Skeletal muscle satellite cell (primary cell): ENCODE measurements at regions not wholly inside any gene's neighbourhood (a gene's known extent, or its start where the extent isn't known, plus 50 kb on each side); places are given as distances from the start of the nearest gene placed in this dataset.

Experiments
- H3K27me3 ChIP-seq: 2 replicates; pipeline ENCODE4 v1.7.0; 2013; ENCODE audit warnings: low read length; ENCODE audit not compliant: control insufficient read depth, insufficient read depth
- H3K36me3 ChIP-seq: 2 replicates; pipeline ENCODE4 v1.7.0; 2013; ENCODE audit warnings: mild to moderate bottlenecking, control low read depth, low read length; ENCODE audit not compliant: insufficient read depth
- H3K4me1 ChIP-seq: 2 replicates; pipeline ENCODE4 v1.7.0; 2013; ENCODE audit warnings: low read length; ENCODE audit not compliant: control insufficient read depth, insufficient read depth
- H3K4me2 ChIP-seq: 2 replicates; pipeline ENCODE4 v1.7.0; 2013; ENCODE audit warnings: mild to moderate bottlenecking, low read length
- H3K4me3 ChIP-seq: 2 replicates; pipeline ENCODE4 v1.7.0; 2013; ENCODE audit warnings: low read length
- H3K9ac ChIP-seq: 2 replicates; pipeline ENCODE4 v1.7.0; 2013; ENCODE audit warnings: mild to moderate bottlenecking, low read depth, low read length, moderate library complexity
- H3K9me3 ChIP-seq: replicated peaks from 2 replicates; pipeline ENCODE4 v1.7.0; 2013; ENCODE audit warnings: mild to moderate bottlenecking, control low read depth, low read length

- Histone ChIP-seq H3K4me2 (no peak overlapping the region), H3K9me3 (no peaks in the 10 kb centered on the region), H3K27me3 (peaks cover 21% of the 10 kb centered on the region), H3K4me1 (no peaks in the 10 kb centered on the region), H3K4me3 (no peak overlapping the region), H3K9ac (no peak overlapping the region), H3K36me3 (no peaks in the 10 kb centered on the region)
These were observed 172.0 kb downstream of the TEX36 start for GRCh38 chr10:125510998-125511397.

GRCh38 chr10:125505648-125506047 is 177.3 kb downstream of the TEX36 start:
- Histone ChIP-seq H3K4me1 (no peaks in the 10 kb centered on the region), H3K4me3 (no peak overlapping the region), H3K9ac (no peak overlapping the region), H3K36me3 (no peaks in the 10 kb centered on the region), H3K9me3 (no peaks in the 10 kb centered on the region), H3K27me3 (peaks cover 2% of the 10 kb centered on the region), H3K4me2 (no peak overlapping the region)

GRCh38 chr10:125502276-125502675 is 180.7 kb downstream of the TEX36 start:
- no peak overlapping the region for H3K4me2 ChIP-seq
- no peak overlapping the region for H3K4me3 ChIP-seq
- H3K9ac ChIP-seq: no peak overlapping the region
- no peaks in the 10 kb centered on the region for H3K4me1 ChIP-seq
- H3K36me3 ChIP-seq: no peaks in the 10 kb centered on the region
- H3K9me3 ChIP-seq: no peaks in the 10 kb centered on the region
- no peaks in the 10 kb centered on the region for H3K27me3 ChIP-seq

- Histone ChIP-seq H3K4me3 (no peak overlapping the region), H3K4me1 (no peaks in the 10 kb centered on the region), H3K9ac (no peak overlapping the region), H3K9me3 (no peaks in the 10 kb centered on the region), H3K36me3 (no peaks in the 10 kb centered on the region), H3K4me2 (no peak overlapping the region), H3K27me3 (peaks cover 34% of the 10 kb centered on the region)
These were observed 187.6 kb downstream of the TEX36 start for GRCh38 chr10:125495386-125495785.

- Histone ChIP-seq H3K4me3 (no peak overlapping the region), H3K9me3 (no peaks in the 10 kb centered on the region), H3K4me2 (no peak overlapping the region), H3K36me3 (no peaks in the 10 kb centered on the region), H3K4me1 (no peaks in the 10 kb centered on the region), H3K9ac (no peak overlapping the region), H3K27me3 (peaks cover 38% of the 10 kb centered on the region)
These were observed 188.2 kb downstream of the TEX36 start for GRCh38 chr10:125494651-125495239.

- Histone ChIP-seq H3K9ac (no peak overlapping the region), H3K4me3 (no peak overlapping the region), H3K4me1 (no peaks in the 10 kb centered on the region), H3K27me3 (peaks cover 41% of the 10 kb centered on the region), H3K9me3 (no peaks in the 10 kb centered on the region), H3K4me2 (no peak overlapping the region), H3K36me3 (no peaks in the 10 kb centered on the region)
These were observed 191.6 kb downstream of the TEX36 start for GRCh38 chr10:125491381-125491780.

- H3K36me3 ChIP-seq: no peaks in the 10 kb centered on the region
- H3K4me1 ChIP-seq: no peaks in the 10 kb centered on the region
- H3K4me2 ChIP-seq: no peak overlapping the region
- H3K9me3 ChIP-seq: no peaks in the 10 kb centered on the region
- no peak overlapping the region for H3K4me3 ChIP-seq
- H3K9ac ChIP-seq: no peak overlapping the region
- H3K27me3 ChIP-seq: peaks cover 33% of the 10 kb centered on the region
These were observed 193.2 kb downstream of the TEX36 start for GRCh38 chr10:125489731-125490130.

GRCh38 chr10:125485665-125486064 is 197.3 kb downstream of the TEX36 start:
- H3K4me1 ChIP-seq: no peaks in the 10 kb centered on the region
- H3K27me3 ChIP-seq: peaks cover 16% of the 10 kb centered on the region
- no peaks in the 10 kb centered on the region for H3K9me3 ChIP-seq
- H3K4me3 ChIP-seq: no peak overlapping the region
- H3K4me2 ChIP-seq: no peak overlapping the region
- H3K9ac ChIP-seq: no peak overlapping the region
- H3K36me3 ChIP-seq: no peaks in the 10 kb centered on the region

GRCh38 chr10:125484035-125484732 is 198.8 kb downstream of the TEX36 start:
- no peak overlapping the region for H3K9ac ChIP-seq
- no peak overlapping the region for H3K4me2 ChIP-seq
- no peaks in the 10 kb centered on the region for H3K9me3 ChIP-seq
- H3K4me1 ChIP-seq: no peaks in the 10 kb centered on the region
- no peaks in the 10 kb centered on the region for H3K36me3 ChIP-seq
- no peak overlapping the region for H3K4me3 ChIP-seq
- peaks cover 7% of the 10 kb centered on the region for H3K27me3 ChIP-seq

GRCh38 chr10:125482637-125483036 is 200.3 kb downstream of the TEX36 start:
- H3K4me2 ChIP-seq: no peak overlapping the region
- no peak overlapping the region for H3K4me3 ChIP-seq
- H3K27me3 ChIP-seq: no peaks in the 10 kb centered on the region
- no peaks in the 10 kb centered on the region for H3K9me3 ChIP-seq
- no peak overlapping the region for H3K9ac ChIP-seq
- H3K36me3 ChIP-seq: no peaks in the 10 kb centered on the region
- no peaks in the 10 kb centered on the region for H3K4me1 ChIP-seq

- H3K4me1 ChIP-seq: no peaks in the 10 kb centered on the region
- H3K4me3 ChIP-seq: no peak overlapping the region
- no peaks in the 10 kb centered on the region for H3K9me3 ChIP-seq
These were observed 200.9 kb downstream of the TEX36 start for GRCh38 chr10:125482108-125482507.

GRCh38 chr10:125479059-125479458 is 203.9 kb downstream of the TEX36 start:
- H3K27me3 ChIP-seq: peaks cover 5% of the 10 kb centered on the region
- no peak overlapping the region for H3K9ac ChIP-seq
- no peaks in the 10 kb centered on the region for H3K36me3 ChIP-seq
- H3K9me3 ChIP-seq: no peaks in the 10 kb centered on the region
- H3K4me3 ChIP-seq: no peak overlapping the region
- H3K4me2 ChIP-seq: no peak overlapping the region
- no peaks in the 10 kb centered on the region for H3K4me1 ChIP-seq

More at GRCh38 chr10:125482108-125482507, 200.9 kb downstream of the TEX36 start:
- Histone ChIP-seq H3K4me2 (no peak overlapping the region), H3K27me3 (no peaks in the 10 kb centered on the region), H3K9ac (no peak overlapping the region), H3K36me3 (no peaks in the 10 kb centered on the region)
